ENCODE measurements at regions not wholly inside any gene's neighbourhood (a gene's known extent, or its start where the extent isn't known, plus 50 kb on each side); places are given as distances from the start of the nearest gene placed in this dataset.

DNA sequence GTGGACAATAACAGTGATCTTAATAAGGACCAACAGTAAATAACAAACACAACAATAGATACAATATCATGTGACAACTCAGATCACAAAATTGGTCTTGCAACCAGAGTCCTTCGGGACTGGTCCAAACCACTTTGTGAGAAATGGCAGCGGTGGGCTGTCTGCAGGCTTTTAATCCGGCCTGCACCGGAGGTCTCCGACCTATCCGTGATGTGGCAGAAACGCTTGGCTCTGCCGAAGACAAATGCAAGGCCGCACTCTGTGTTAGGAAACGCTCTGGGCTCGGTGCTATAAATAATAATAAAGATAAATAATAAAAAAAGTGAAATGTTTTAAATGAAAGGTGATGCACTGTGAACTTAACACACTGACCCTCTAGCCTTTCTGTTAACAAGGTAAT is 810.6 kb upstream of the NR2F2 start:
- TF ChIP-seq, protein P1, sequence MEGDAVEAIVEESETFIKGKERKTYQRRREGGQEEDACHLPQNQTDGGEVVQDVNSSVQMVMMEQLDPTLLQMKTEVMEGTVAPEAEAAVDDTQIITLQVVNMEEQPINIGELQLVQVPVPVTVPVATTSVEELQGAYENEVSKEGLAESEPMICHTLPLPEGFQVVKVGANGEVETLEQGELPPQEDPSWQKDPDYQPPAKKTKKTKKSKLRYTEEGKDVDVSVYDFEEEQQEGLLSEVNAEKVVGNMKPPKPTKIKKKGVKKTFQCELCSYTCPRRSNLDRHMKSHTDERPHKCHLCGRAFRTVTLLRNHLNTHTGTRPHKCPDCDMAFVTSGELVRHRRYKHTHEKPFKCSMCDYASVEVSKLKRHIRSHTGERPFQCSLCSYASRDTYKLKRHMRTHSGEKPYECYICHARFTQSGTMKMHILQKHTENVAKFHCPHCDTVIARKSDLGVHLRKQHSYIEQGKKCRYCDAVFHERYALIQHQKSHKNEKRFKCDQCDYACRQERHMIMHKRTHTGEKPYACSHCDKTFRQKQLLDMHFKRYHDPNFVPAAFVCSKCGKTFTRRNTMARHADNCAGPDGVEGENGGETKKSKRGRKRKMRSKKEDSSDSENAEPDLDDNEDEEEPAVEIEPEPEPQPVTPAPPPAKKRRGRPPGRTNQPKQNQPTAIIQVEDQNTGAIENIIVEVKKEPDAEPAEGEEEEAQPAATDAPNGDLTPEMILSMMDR (IDR thresholded peaks at IDR 0.05; ENCODE audit: low read length): no peak
- no peak for TF ChIP-seq EZH2 (IDR thresholded peaks at IDR 0.05; ENCODE audit: borderline replicate concordance, low read length)
- Histone ChIP-seq H2AFZ (ENCODE audit: low read length) (no peak overlapping the region), H3K9ac (ENCODE audit: low read length) (no peak overlapping the region)

DNA sequence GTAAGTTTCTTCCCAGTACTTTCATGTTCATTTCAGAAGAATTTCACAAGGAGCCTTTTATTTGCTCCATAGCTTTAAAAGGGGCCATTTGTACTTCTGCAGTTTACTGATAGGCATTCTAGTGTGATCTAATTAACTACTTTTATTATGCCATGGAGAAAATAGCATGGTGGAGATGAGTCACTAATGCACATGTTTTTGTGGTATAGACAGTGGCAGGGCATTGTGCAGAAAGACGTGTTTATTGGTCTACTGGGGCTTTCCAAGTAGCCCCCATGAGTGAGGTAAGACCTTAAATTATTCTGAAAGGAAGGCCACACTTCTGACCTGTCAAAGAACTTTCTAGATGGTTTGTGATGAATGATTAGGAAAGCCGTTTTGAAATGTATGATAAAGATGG is 810.0 kb upstream of the NR2F2 start:
- H4K20me1 ChIP-seq (ENCODE audit: insufficient read depth, low read length): no peaks in the 10 kb centered on the region
- no peak overlapping the region for H3K27ac ChIP-seq (ENCODE audit: low read depth, low read length, poor library complexity, severe bottlenecking)
- H3K4me1 ChIP-seq (ENCODE audit: insufficient read depth, low read length, severe bottlenecking): no peaks in the 10 kb centered on the region
- H3K27me3 ChIP-seq (ENCODE audit: insufficient read depth, low read length): no peaks in the 10 kb centered on the region
- TF ChIP-seq EZH2 (IDR thresholded peaks at IDR 0.05; ENCODE audit: borderline replicate concordance, low read length): no peak
- TF ChIP-seq, protein P1 (IDR thresholded peaks at IDR 0.05; ENCODE audit: low read length): no peak
- no peak overlapping the region for H3K4me2 ChIP-seq (ENCODE audit: low read length)
- H3K9me2 ChIP-seq (ENCODE audit: low read depth, low read length): no peaks in the 10 kb centered on the region
- H3K36me3 ChIP-seq (ENCODE audit: insufficient read depth, low read length): no peaks in the 10 kb centered on the region
- no peaks in the 10 kb centered on the region for H3F3A ChIP-seq (ENCODE audit: insufficient read depth, low read length)
- no peak overlapping the region for H3K9ac ChIP-seq (ENCODE audit: low read length)
- H2AFZ ChIP-seq (ENCODE audit: low read length): no peak overlapping the region
- no peak overlapping the region for H3K4me3 ChIP-seq (ENCODE audit: low read depth, low read length, poor library complexity, severe bottlenecking)
- H3K9me3 ChIP-seq (ENCODE audit: low read length): no peaks in the 10 kb centered on the region
- no peaks in the 10 kb centered on the region for H3K79me2 ChIP-seq (ENCODE audit: insufficient read depth, low read length)

More for the DNA sequence above, 810.6 kb upstream of the NR2F2 start:
- H3K9me2 ChIP-seq (ENCODE audit: low read depth, low read length): no peaks in the 10 kb centered on the region
- no peaks in the 10 kb centered on the region for H3K79me2 ChIP-seq (ENCODE audit: insufficient read depth, low read length)
- no peaks in the 10 kb centered on the region for H3K9me3 ChIP-seq (ENCODE audit: low read length)
- H3F3A ChIP-seq (ENCODE audit: insufficient read depth, low read length): no peaks in the 10 kb centered on the region
- no peak overlapping the region for H3K4me2 ChIP-seq (ENCODE audit: low read length)
- no peaks in the 10 kb centered on the region for H3K27me3 ChIP-seq (ENCODE audit: insufficient read depth, low read length)
- H3K27ac ChIP-seq (ENCODE audit: low read depth, low read length, poor library complexity, severe bottlenecking): no peak overlapping the region
- H3K4me3 ChIP-seq (ENCODE audit: low read depth, low read length, poor library complexity, severe bottlenecking): no peak overlapping the region
- H3K36me3 ChIP-seq (ENCODE audit: insufficient read depth, low read length): no peaks in the 10 kb centered on the region
- H4K20me1 ChIP-seq (ENCODE audit: insufficient read depth, low read length): no peaks in the 10 kb centered on the region
- no peaks in the 10 kb centered on the region for H3K4me1 ChIP-seq (ENCODE audit: insufficient read depth, low read length, severe bottlenecking)

DNA sequence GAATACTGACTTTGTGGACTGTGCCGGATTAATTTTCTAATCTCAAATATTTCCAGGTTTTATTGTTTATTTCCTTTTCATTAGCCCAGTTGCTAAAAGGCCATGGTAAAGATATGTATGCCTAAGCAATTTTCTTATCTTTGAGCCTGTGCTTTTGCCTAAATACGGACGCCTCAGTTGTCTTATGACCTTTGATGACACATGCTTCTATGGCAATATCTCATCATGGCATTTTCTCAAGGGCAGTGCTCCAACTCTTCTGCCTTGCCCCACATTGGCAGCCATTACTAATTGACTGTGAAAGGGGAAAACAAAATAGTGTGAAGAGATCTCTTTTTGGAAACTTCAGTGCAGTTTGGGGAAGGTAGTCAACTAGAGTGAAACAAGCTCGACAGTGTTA is 809.6 kb upstream of the NR2F2 start:
- Histone ChIP-seq H3K4me2 (ENCODE audit: low read length) (no peak overlapping the region), H3K9me3 (ENCODE audit: low read length) (no peaks in the 10 kb centered on the region), H4K20me1 (ENCODE audit: insufficient read depth, low read length) (no peaks in the 10 kb centered on the region), H3K4me3 (ENCODE audit: low read depth, low read length, poor library complexity, severe bottlenecking) (no peak overlapping the region), H3K27me3 (ENCODE audit: insufficient read depth, low read length) (no peaks in the 10 kb centered on the region), H2AFZ (ENCODE audit: low read length) (no peak overlapping the region), H3K9me2 (ENCODE audit: low read depth, low read length) (no peaks in the 10 kb centered on the region), H3K36me3 (ENCODE audit: insufficient read depth, low read length) (no peaks in the 10 kb centered on the region), H3K79me2 (ENCODE audit: insufficient read depth, low read length) (no peaks in the 10 kb centered on the region), H3K9ac (ENCODE audit: low read length) (no peak overlapping the region), H3F3A (ENCODE audit: insufficient read depth, low read length) (no peaks in the 10 kb centered on the region), H3K4me1 (ENCODE audit: insufficient read depth, low read length, severe bottlenecking) (no peaks in the 10 kb centered on the region), H3K27ac (ENCODE audit: low read depth, low read length, poor library complexity, severe bottlenecking) (no peak overlapping the region)
- no peak for TF ChIP-seq EZH2 (IDR thresholded peaks at IDR 0.05; ENCODE audit: borderline replicate concordance, low read length)
- TF ChIP-seq, protein P1 (IDR thresholded peaks at IDR 0.05; ENCODE audit: low read length): no peak
